Gastroesophageal sphincter (tissue), 4 donors: ENCODE measurements at regions not wholly inside any gene's neighbourhood (a gene's known extent, or its start where the extent isn't known, plus 50 kb on each side); places are given as distances from the start of the nearest gene placed in this dataset.

Experiments used
- ATAC-seq: fragments of 150-250 bp; one replicate; pipeline ENCODE4 v1.9.1; 2016; ENCODE audit warnings: mild to moderate bottlenecking, moderate library complexity
- H3K27ac ChIP-seq, 4 donors: fragments of 200-600 bp; sonication (generic) in 3 of 4; 1 replicate in 3 of 4; 2 replicates in 1 of 4; pipeline ENCODE4 v1.5.1; 2016 to 2019
- H3K27me3 ChIP-seq: fragments of 200-600 bp; sonication (generic); one replicate; pipeline ENCODE4 v1.5.1; 2019
- H3K36me3 ChIP-seq, 2 donors: fragments of 200-600 bp; sonication (generic); one replicate each; pipeline ENCODE4 v1.5.1; 2019; ENCODE audit warnings: control low read depth in 1 of 2
- H3K4me1 ChIP-seq, 3 donors: fragments of 200-600 bp; sonication (generic); 1 replicate in 2 of 3; 2 replicates in 1 of 3; pipeline ENCODE4 v1.5.1; 2016 to 2019; ENCODE audit warnings: control low read depth in 2 of 3
- H3K4me3 ChIP-seq, 2 donors: fragments of 200-600 bp; sonication (generic); one replicate each; pipeline ENCODE4 v1.5.1; 2019; ENCODE audit warnings: mild to moderate bottlenecking in 1 of 2, moderate library complexity in 1 of 2
- H3K9me3 ChIP-seq, 3 donors: fragments of 200-600 bp; sonication (generic); one replicate each; pipeline ENCODE4 v1.5.1; 2017 to 2019; ENCODE audit warnings: control low read depth in 2 of 3
- CTCF ChIP-seq, 4 experiments: fragments of 200-600 bp in 2 of 4; fragments of 450-650 bp in 2 of 4; sonication (generic) in 1 of 4; IDR thresholded peaks; one replicate each; pipeline ENCODE4 v1.5.1; 2017 to 2019; ENCODE audit warnings: antibody characterized with exemption in 4 of 4, mild to moderate bottlenecking in 2 of 4, moderate library complexity in 2 of 4
- EP300 ChIP-seq: sonication (generic); formaldehyde crosslinking; IDR thresholded peaks from one replicate; pipeline ENCODE4 v1.6.1; 2017; ENCODE audit warnings: antibody characterized with exemption, mild to moderate bottlenecking
- POLR2A ChIP-seq, 2 donors: fragments of 450-650 bp; IDR thresholded peaks; one replicate each; pipeline ENCODE4 v1.6.1; 2017; ENCODE audit warnings: antibody characterized with exemption in 2 of 2, mild to moderate bottlenecking in 2 of 2, moderate library complexity in 1 of 2
- POLR2AphosphoS5 ChIP-seq: sonication (generic); formaldehyde crosslinking; IDR thresholded peaks from one replicate; pipeline ENCODE4 v1.6.1; 2017; ENCODE audit warnings: antibody characterized with exemption
- WGBS, 2 donors: methylation state at CpG; one replicate each; pipeline ENCODE4 v1.1.5; 2018; ENCODE audit warnings: low coverage in 1 of 2; 5-methylcytosine and 5-hydroxymethylcytosine counted together

GRCh38 chr15:66863390-66864085 lies 161.5 kb downstream of the SMAD6 start:
- ATAC-seq, result no peak
- no peak overlapping the region for H3K27ac ChIP-seq
- no peaks in the 10 kb centered on the region for H3K27me3 ChIP-seq
- WGBS, 2 donors, result 80 to 100% methylated on average over 1 of the region's 2 CpGs
- peaks cover 0 to 24% (median 6%) of the 10 kb centered on the region in 3 donors for H3K4me1 ChIP-seq
- H3K9me3 ChIP-seq, result no peaks in the 10 kb centered on the region
- peaks cover 0 to 19% of the 10 kb centered on the region in 2 donors for H3K36me3 ChIP-seq
- TF ChIP-seq CTCF (IDR thresholded peaks at IDR 0.05) (no peak), POLR2A (IDR thresholded peaks at IDR 0.05) (no peak), EP300 (no peak), POLR2AphosphoS5 (no peak)
- H3K4me3 ChIP-seq, result no peak overlapping the region

GRCh38 chr15:66864086-66864830 lies 162.2 kb downstream of the SMAD6 start:
- Histone ChIP-seq H3K9me3 (no peaks in the 10 kb centered on the region), H3K4me3 (no peak overlapping the region), H3K27ac (no peak overlapping the region), H3K27me3 (no peaks in the 10 kb centered on the region), H3K36me3 (peaks cover 0 to 19% of the 10 kb centered on the region in 2 donors), H3K4me1 (peaks cover 0 to 24% (median 6%) of the 10 kb centered on the region in 3 donors)
- 80% methylated on average over 1 to 5 of the region's 9 CpGs for WGBS, 2 donors
- TF ChIP-seq POLR2AphosphoS5 (no peak), CTCF (IDR thresholded peaks at IDR 0.05) (no peak), EP300 (no peak), POLR2A (IDR thresholded peaks at IDR 0.05) (no peak)
- ATAC-seq, result no peak

GRCh38 chr15:66864871-66865281 lies 162.8 kb downstream of the SMAD6 start:
- Histone ChIP-seq H3K4me3 (no peak overlapping the region), H3K27me3 (no peaks in the 10 kb centered on the region), H3K9me3 (no peaks in the 10 kb centered on the region), H3K27ac (no peak overlapping the region), H3K4me1 (peaks cover 0 to 24% (median 6%) of the 10 kb centered on the region in 3 donors), H3K36me3 (peaks cover 0 to 19% of the 10 kb centered on the region in 2 donors)
- no CpG with 5 or more reads among the region's 4 CpGs for WGBS, 2 donors
- TF ChIP-seq CTCF (IDR thresholded peaks at IDR 0.05) (no peak), POLR2A (IDR thresholded peaks at IDR 0.05) (no peak), POLR2AphosphoS5 (no peak), EP300 (no peak)
- ATAC-seq, result no peak

- no peak for TF ChIP-seq POLR2AphosphoS5
- TF ChIP-seq CTCF (IDR thresholded peaks at IDR 0.05), result no peak
- TF ChIP-seq POLR2A (IDR thresholded peaks at IDR 0.05), result no peak
- TF ChIP-seq EP300, result no peak
- peaks cover 0 to 19% of the 10 kb centered on the region in 2 donors for H3K36me3 ChIP-seq
- peak; percentile 41 for ATAC-seq
Observed at GRCh38 chr15:66865622-66866611, 163.9 kb downstream of the SMAD6 start.

More at GRCh38 chr15:66865622-66866611, 163.9 kb downstream of the SMAD6 start:
- no peaks in the 10 kb centered on the region for H3K27me3 ChIP-seq
- no peaks in the 10 kb centered on the region for H3K9me3 ChIP-seq
- H3K4me3 ChIP-seq, result no peak overlapping the region
- no peak overlapping the region for H3K27ac ChIP-seq
- H3K4me1 ChIP-seq, result peaks cover 0 to 20% (median 6%) of the 10 kb centered on the region in 3 donors
- 85 to 93% methylated on average over 6 to 11 of the region's 15 CpGs for WGBS, 2 donors
